HL-60 (cell line): ENCODE measurements at regions not wholly inside any gene's neighbourhood (a gene's known extent, or its start where the extent isn't known, plus 50 kb on each side); places are given as distances from the start of the nearest gene placed in this dataset.

ENCODE experiments used
- DNase-seq, 2 experiments: peaks; one replicate each; pipeline ENCODE4 v3.0.0-alpha.2; 2010 to 2020; ENCODE audit warnings: low read depth in 1 of 2, low spot score in 1 of 2
- H3K27ac ChIP-seq: fragments of 250-450 bp; sonication (Bioruptor Pico); replicated peaks from 2 replicates; pipeline ENCODE4 v1.5.1; 2020; ENCODE audit warnings: mild to moderate bottlenecking, moderate library complexity
- H3K27me3 ChIP-seq: fragments of 250-450 bp; sonication (Bioruptor Pico); 2 replicates; pipeline ENCODE4 v1.5.1; 2021; ENCODE audit warnings: mild to moderate bottlenecking, moderate library complexity; ENCODE audit not compliant: insufficient read depth, poor library complexity, severe bottlenecking
- H3K4me3 ChIP-seq: replicated peaks from 2 replicates; pipeline ENCODE4 v1.5.1; 2011; ENCODE audit warnings: mild to moderate bottlenecking, control low read depth, low read length; ENCODE audit not compliant: insufficient read depth
- CTCF ChIP-seq: IDR thresholded peaks from one replicate; pipeline ENCODE4 v1.5.1; 2011; ENCODE audit warnings: low read length, control low read depth, inconsistent platforms; ENCODE audit not compliant: insufficient read depth
- GABPA ChIP-seq: IDR thresholded peaks from 2 replicates; pipeline ENCODE4 v1.6.1; 2012; ENCODE audit warnings: low read depth
- POLR2AphosphoS5 ChIP-seq: IDR thresholded peaks from 2 replicates; pipeline ENCODE4 v1.6.1; 2012; ENCODE audit warnings: low read depth
- SPI1 ChIP-seq: IDR thresholded peaks from 2 replicates; pipeline ENCODE4 v1.6.1; 2012; ENCODE audit warnings: low read depth, mild to moderate bottlenecking, borderline replicate concordance
- TF ChIP-seq, protein P1 (sequence below): IDR thresholded peaks from 2 replicates; pipeline ENCODE4 v1.6.1; 2012; ENCODE audit warnings: low read depth; ENCODE audit not compliant: insufficient replicate concordance

DNA sequence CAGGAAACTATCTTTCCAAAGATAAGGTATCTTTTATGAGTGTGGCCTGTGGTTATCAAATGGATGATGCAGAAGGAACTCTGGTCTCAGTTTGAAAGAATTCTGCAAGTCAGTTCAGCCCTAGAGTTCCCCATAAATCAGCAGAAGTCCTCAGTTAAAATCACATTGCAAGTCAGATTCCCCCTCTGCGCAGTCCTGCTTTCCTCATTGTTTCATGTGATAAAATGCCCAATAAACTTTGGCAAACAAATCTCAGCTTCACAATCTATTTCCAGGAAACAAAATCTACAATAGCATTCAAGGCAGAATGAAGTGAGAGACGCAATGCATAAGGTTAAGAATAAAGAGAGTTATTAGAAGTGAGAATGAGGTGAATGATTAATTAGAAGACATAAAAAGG is 216.3 kb upstream of the KLHL1 start:
- no peak for DNase-seq

GRCh38 chr13:70311191-70311590 is 202.9 kb upstream of the KLHL1 start:
- Histone ChIP-seq H3K27me3 (no peaks in the 10 kb centered on the region), H3K27ac (no peak overlapping the region), H3K4me3 (no peak overlapping the region)
- no peak for DNase-seq
- TF ChIP-seq CTCF, result no peak
- TF ChIP-seq SPI1, result no peak
- no peak for TF ChIP-seq POLR2AphosphoS5
- TF ChIP-seq, protein P1, sequence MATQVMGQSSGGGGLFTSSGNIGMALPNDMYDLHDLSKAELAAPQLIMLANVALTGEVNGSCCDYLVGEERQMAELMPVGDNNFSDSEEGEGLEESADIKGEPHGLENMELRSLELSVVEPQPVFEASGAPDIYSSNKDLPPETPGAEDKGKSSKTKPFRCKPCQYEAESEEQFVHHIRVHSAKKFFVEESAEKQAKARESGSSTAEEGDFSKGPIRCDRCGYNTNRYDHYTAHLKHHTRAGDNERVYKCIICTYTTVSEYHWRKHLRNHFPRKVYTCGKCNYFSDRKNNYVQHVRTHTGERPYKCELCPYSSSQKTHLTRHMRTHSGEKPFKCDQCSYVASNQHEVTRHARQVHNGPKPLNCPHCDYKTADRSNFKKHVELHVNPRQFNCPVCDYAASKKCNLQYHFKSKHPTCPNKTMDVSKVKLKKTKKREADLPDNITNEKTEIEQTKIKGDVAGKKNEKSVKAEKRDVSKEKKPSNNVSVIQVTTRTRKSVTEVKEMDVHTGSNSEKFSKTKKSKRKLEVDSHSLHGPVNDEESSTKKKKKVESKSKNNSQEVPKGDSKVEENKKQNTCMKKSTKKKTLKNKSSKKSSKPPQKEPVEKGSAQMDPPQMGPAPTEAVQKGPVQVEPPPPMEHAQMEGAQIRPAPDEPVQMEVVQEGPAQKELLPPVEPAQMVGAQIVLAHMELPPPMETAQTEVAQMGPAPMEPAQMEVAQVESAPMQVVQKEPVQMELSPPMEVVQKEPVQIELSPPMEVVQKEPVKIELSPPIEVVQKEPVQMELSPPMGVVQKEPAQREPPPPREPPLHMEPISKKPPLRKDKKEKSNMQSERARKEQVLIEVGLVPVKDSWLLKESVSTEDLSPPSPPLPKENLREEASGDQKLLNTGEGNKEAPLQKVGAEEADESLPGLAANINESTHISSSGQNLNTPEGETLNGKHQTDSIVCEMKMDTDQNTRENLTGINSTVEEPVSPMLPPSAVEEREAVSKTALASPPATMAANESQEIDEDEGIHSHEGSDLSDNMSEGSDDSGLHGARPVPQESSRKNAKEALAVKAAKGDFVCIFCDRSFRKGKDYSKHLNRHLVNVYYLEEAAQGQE, result no peak
- TF ChIP-seq GABPA, result no peak

More for the DNA sequence above, 216.3 kb upstream of the KLHL1 start:
- TF ChIP-seq GABPA, result no peak
- H3K4me3 ChIP-seq, result no peak overlapping the region
- no peak overlapping the region for H3K27ac ChIP-seq
- no peaks in the 10 kb centered on the region for H3K27me3 ChIP-seq

GRCh38 chr13:70310396-70311119 is 202.3 kb upstream of the KLHL1 start:
- TF ChIP-seq GABPA (no peak), POLR2AphosphoS5 (no peak), CTCF (no peak), SPI1 (no peak)
- TF ChIP-seq, protein P1, result no peak
- H3K4me3 ChIP-seq, result no peak overlapping the region
- H3K27ac ChIP-seq, result no peak overlapping the region
- no peaks in the 10 kb centered on the region for H3K27me3 ChIP-seq
- peak in 1 of 2 experiments; percentile 14 for DNase-seq

- Histone ChIP-seq H3K27me3 (no peaks in the 10 kb centered on the region), H3K4me3 (no peak overlapping the region), H3K27ac (no peak overlapping the region)
- TF ChIP-seq CTCF (no peak), GABPA (no peak), SPI1 (no peak)
- TF ChIP-seq, protein P1, result no peak
- DNase-seq, result no peak
These were observed 189.0 kb upstream of the KLHL1 start for GRCh38 chr13:70297189-70297616.
